Activated CD4-positive, alpha-beta T cell treated with anti-CD3 and anti-CD28 coated beads, Interleukin-2, amount 50 U/mL, for 4 hours (primary cell): ENCODE measurements at regions not wholly inside any gene's neighbourhood (a gene's known extent, or its start where the extent isn't known, plus 50 kb on each side); places are given as distances from the start of the nearest gene placed in this dataset.
"Not testable (repeated sequence)": the region's sequence is repeated elsewhere in the genome, so short reads cannot be mapped to it uniquely, and the experiment has no call there.

ENCODE experiments used
- DNase-seq, 2 experiments: peaks; one replicate each; pipeline ENCODE4 v3.0.0-alpha.2; 2020

DNA sequence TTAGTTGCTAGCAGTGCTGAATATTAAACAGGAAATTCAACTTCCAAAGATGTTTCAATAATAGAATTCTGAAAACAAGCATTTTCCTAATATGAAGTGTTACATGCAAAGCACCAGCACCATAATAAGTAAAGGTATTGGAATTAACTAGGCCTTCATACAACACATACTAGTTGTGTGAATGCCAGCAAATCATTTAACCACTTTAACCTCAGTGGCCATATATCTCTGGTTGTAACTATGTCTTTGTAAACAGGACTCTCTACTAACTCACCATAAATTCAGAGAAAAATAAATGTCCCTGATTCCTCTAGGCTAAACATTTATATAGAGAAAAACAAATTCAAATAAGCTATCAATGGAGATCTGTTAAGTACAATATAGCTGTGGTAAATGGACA, 175.7 kb upstream of the NBPF9 start:
- not testable (repeated sequence) for DNase-seq

- DNase-seq = not testable (repeated sequence)
These were observed 176.2 kb upstream of the NBPF9 start for GRCh38 chr1:149279512-149279911.

- not testable (repeated sequence) for DNase-seq
These were observed 181.4 kb upstream of the NBPF9 start for GRCh38 chr1:149284773-149285172.

GRCh38 chr1:149285205-149285604, 181.9 kb upstream of the NBPF9 start:
- DNase-seq = not testable (repeated sequence)

- DNase-seq = peak; percentile 31 to 41
These were observed 182.3 kb upstream of the NBPF9 start for GRCh38 chr1:149285638-149286037.

GRCh38 chr1:149288580-149288979, 185.2 kb upstream of the NBPF9 start:
- not testable (repeated sequence) for DNase-seq

DNA sequence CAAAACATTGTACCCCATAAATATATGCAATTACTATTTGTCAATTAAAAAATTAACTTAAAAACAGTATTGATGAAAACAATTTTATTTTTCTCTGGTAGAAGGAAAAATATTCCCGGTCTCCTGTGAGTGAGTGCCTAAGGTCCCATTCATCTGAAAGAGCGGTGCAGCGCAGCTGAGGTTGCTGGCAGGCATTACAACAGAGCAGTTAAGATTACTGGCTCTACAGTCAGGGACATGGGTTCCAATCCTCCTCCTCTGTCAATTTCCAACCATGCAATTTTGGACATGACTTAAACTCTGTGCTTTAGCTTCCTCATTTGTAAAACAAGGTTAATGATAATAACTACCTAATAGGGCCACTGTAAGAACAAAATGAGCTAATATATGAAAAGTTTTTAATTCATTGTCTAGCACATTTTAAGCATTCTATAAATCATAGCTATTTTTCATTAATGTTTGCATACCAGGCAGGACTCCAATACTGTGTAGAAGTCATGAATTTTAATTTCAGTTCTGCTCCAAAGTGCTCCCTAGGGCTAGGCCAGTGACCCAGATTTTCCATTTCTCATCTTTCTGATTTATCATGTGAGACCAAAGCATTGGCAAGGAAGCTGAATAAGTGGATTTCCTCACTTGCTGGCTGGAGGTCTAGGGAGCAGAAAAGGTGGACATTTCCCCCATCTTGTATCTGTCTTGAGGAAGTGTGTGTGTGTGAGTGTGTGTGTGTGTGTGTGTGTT, 174.2 kb upstream of the NBPF19 start:
- DNase-seq = not testable (repeated sequence)

DNA sequence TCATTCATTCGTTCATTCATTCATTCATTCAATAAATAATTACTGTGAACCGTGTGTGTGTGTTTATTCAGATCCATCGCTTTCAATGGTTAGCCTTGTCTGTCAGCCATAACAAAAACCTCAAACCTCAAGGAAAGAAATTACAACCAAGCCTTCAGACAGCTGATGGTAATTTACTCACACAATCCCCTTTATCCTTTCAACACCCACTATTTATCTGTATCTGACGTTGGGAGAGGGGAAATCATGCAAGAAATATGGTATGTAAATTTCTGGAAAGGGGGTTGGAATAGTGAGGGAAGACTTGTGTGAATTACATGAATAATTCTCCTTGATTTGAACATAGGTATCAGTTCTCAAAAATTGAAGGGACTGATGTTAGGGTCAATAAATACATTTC, 173.6 kb upstream of the NBPF19 start:
- DNase-seq = not testable (repeated sequence)

- not testable (repeated sequence) for DNase-seq
These were observed 170.0 kb upstream of the NBPF19 start for GRCh38 chr1:149304796-149305195.

- not testable (repeated sequence) for DNase-seq
These were observed 167.2 kb upstream of the NBPF19 start for GRCh38 chr1:149307640-149308039.

DNA sequence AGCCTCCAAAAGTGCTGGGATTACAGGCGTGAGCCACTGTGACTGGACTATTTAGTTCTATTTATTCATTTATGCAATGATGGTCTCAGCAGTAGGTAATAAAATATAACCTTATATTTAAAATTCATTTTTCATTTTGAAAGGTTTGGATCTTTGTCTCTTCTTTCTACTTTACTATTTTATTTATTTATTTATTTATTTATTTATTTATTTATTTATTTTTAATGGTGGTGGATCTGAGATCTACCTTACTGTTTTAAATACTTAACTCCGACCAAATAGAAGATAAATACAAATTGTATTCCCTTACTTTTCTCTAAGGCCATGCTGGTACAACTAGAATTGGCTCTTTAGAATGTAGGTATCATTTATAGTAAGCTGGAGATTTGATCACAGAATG, 159.9 kb upstream of the NBPF19 start:
- DNase-seq = not testable (repeated sequence)

DNA sequence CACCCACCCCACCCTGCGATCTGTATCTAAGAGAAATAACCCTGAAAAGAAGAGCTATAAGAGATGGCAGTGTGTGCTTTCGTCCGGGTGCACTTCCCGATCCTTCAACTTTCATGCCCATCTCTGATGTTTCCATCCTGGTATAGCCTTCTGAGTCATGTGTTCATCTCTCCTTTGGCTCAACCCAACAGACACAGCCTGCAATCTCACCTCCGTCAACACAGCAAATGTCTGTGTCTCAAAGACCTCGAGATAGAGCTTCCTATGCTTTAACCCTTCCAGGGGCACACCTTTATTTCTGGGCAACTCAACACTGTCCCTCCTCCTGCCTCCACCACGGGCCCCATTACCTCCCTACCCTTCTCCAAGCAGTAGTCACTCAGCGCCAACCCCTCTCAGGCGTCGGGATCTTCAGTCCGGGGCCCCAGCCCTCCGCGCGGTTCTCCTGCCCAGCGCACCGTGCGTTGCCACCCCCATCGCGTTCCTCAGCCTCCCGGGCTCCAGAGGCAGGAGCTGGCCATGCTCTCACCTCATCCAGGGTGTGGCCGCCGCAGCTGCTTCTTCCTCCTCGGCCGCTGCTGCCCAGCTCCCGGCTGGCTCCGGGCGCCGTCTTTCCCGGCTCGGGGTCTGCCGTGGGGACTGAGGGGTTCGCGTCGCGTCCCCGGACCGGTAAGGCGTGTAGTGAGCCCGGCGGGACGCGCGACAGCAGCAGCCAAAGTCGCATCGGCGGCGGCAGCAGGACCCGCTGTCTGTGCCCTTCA, 153.7 kb upstream of the NBPF19 start:
- not testable (repeated sequence) for DNase-seq

DNA sequence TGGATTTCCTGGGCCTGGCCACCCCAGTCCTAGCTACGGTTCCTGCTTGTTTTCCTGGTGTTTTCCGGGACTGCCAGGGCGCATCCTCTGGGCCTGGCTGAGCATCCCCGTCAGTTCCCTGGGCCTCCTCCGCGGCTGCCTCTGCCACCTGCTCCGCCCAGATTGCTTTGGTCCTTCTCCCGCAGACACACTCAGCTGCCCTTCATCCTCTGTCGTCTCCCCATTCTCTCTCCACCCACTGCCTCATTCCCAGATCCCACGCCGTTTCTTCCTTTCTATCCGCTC, 153.2 kb upstream of the NBPF19 start:
- not testable (repeated sequence) for DNase-seq

DNA sequence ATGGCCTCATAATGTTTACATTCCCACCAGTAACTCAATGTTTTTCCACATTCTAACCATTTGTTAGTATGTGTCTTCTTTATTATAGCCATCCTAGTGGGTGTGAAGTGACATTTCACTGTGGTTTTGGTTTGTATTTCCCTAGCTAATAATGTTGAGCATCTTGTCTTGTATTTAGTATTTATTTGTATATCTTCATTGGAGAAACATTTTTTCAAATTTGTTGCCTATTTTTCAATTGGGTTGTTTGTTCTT, 144.8 kb upstream of the NBPF19 start:
- DNase-seq = not testable (repeated sequence)

GRCh38 chr1:149336082-149336481, 138.8 kb upstream of the NBPF19 start:
- not testable (repeated sequence) for DNase-seq

GRCh38 chr1:149338221-149338691, 136.6 kb upstream of the NBPF19 start:
- not testable (repeated sequence) for DNase-seq

GRCh38 chr1:149338698-149339097, 136.1 kb upstream of the NBPF19 start:
- DNase-seq = not testable (repeated sequence)

- DNase-seq = not testable (repeated sequence)
These were observed 125.4 kb upstream of the NBPF19 start for GRCh38 chr1:149349448-149349847.

GRCh38 chr1:149352205-149352604, 122.6 kb upstream of the NBPF19 start:
- DNase-seq = not testable (repeated sequence)

GRCh38 chr1:149354579-149354978, 120.3 kb upstream of the NBPF19 start:
- DNase-seq = not testable (repeated sequence)

DNA sequence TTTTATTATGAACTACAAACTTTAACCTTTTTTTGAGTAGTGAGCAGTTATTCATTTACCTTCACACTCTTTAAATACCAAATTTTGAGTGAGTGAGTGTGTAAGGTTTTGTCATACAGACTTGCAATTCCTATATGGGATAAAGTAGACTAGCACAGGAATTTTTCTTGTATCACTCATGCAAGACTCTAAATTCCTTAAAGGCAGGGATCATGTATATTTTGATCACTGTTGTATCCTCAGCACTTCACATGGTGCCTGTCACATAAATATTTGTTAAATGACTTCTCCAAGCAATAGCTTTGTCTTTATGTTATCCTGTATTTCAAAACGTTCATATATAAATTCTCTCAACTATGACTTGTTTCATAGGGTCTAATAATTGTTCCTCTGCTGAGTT, 119.1 kb upstream of the NBPF19 start:
- not testable (repeated sequence) for DNase-seq

GRCh38 chr1:149356152-149356551, 118.7 kb upstream of the NBPF19 start:
- not testable (repeated sequence) for DNase-seq

DNA sequence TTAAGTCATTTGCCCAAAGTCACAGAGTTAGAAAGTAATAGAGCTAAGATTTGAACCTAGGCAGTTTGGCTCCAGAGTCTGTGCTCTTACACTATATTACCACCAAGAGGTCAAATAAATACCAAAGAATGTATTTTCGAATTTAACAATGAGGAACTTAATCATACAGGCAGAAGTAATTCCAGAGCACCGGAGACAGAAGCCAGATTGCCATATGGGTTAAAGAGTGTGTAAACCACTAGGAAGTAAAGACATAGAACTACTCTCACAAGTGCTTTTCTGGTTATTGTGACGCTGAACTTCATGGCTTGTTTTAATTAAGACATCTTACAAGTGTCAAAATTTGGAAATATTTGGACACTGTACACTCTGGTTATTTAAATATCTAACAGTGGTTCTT, 114.5 kb upstream of the NBPF19 start:
- not testable (repeated sequence) for DNase-seq

- not testable (repeated sequence) for DNase-seq
These were observed 113.5 kb upstream of the NBPF19 start for GRCh38 chr1:149361310-149361709.
